Sigmoid colon (tissue), 6 donors: ENCODE measurements at regions not wholly inside any gene's neighbourhood (a gene's known extent, or its start where the extent isn't known, plus 50 kb on each side); places are given as distances from the start of the nearest gene placed in this dataset.

Experiments
- DNase-seq: peaks from one replicate; pipeline ENCODE4 v3.0.0-alpha.2; 2019
- H3K27ac ChIP-seq, 4 donors: fragments of 200-600 bp; sonication (generic); one replicate each; pipeline ENCODE4 v1.5.1; 2016 to 2019; ENCODE audit warnings: mild to moderate bottlenecking in 1 of 4
- H3K27me3 ChIP-seq, 3 donors: fragments of 200-600 bp; sonication (generic); one replicate each; pipeline ENCODE4 v1.5.1; 2019; ENCODE audit warnings: mild to moderate bottlenecking in 1 of 3
- H3K36me3 ChIP-seq, 4 donors: fragments of 200-600 bp; sonication (generic); one replicate each; pipeline ENCODE4 v1.5.1; 2016 to 2019
- H3K4me1 ChIP-seq, 4 donors: fragments of 200-600 bp; sonication (generic); one replicate each; pipeline ENCODE4 v1.5.1; 2017 to 2019
- H3K4me3 ChIP-seq, 4 donors: fragments of 200-600 bp; sonication (generic); one replicate each; pipeline ENCODE4 v1.5.1; 2017 to 2019; ENCODE audit warnings: mild to moderate bottlenecking in 2 of 4, moderate library complexity in 1 of 4
- H3K9me3 ChIP-seq, 4 donors: fragments of 200-600 bp in 3 of 4; sonication (generic) in 3 of 4; one replicate each; pipeline versions ENCODE4 v1.5.1 to v1.6.1; 2013 to 2019
- EP300 ChIP-seq, 4 donors: sonication (generic); formaldehyde crosslinking; IDR thresholded peaks; one replicate each; pipeline ENCODE4 v1.6.1; 2017; ENCODE audit warnings: antibody characterized with exemption in 4 of 4
- POLR2A ChIP-seq, 2 donors: fragments of 450-650 bp; IDR thresholded peaks; one replicate each; pipeline ENCODE4 v1.6.1; 2016; ENCODE audit warnings: antibody characterized with exemption in 2 of 2, mild to moderate bottlenecking in 2 of 2, moderate library complexity in 2 of 2
- POLR2AphosphoS5 ChIP-seq, 4 donors: sonication (generic); formaldehyde crosslinking; IDR thresholded peaks; one replicate each; pipeline ENCODE4 v1.6.1; 2017; ENCODE audit warnings: antibody characterized with exemption in 4 of 4
- WGBS, 2 donors: extraction: QIAGEN DNeasy Blood & Tissue Kit; methylation state at CpG; one replicate each; pipeline ENCODE4 v1.1.7; 2013; 5-methylcytosine and 5-hydroxymethylcytosine counted together
- intact Hi-C: fragments of 100-400 bp; cut with DNase I; formaldehyde crosslinking; loops from one replicate; pipeline ENCODE4 v1.15.1; 2023
- TF ChIP-seq, protein P1 (sequence below), 4 experiments: fragments of 450-650 bp in 3 of 4; fragments of 200-600 bp in 1 of 4; IDR thresholded peaks; one replicate each; pipeline ENCODE4 v1.5.1; 2016 to 2019; ENCODE audit warnings: antibody characterized with exemption in 4 of 4, mild to moderate bottlenecking in 3 of 4, moderate library complexity in 2 of 4
- donor health status: healthy with polysubstance abuse.
- donor health status: healthy.

GRCh38 chr1:218642033-218642948 is 297.2 kb downstream of the TGFB2 start:
- no peaks in the 10 kb centered on the region for H3K36me3 ChIP-seq
- intact Hi-C loops: no loop called here
- H3K27ac ChIP-seq: no peak overlapping the region
- H3K4me3 ChIP-seq: no peak overlapping the region
- H3K27me3 ChIP-seq: no peaks in the 10 kb centered on the region
- DNase-seq: no peak
- TF ChIP-seq POLR2AphosphoS5 (IDR thresholded peaks at IDR 0.05) (no peak), POLR2A (IDR thresholded peaks at IDR 0.05) (no peak), EP300 (IDR thresholded peaks at IDR 0.05) (no peak)
- TF ChIP-seq, protein P1, sequence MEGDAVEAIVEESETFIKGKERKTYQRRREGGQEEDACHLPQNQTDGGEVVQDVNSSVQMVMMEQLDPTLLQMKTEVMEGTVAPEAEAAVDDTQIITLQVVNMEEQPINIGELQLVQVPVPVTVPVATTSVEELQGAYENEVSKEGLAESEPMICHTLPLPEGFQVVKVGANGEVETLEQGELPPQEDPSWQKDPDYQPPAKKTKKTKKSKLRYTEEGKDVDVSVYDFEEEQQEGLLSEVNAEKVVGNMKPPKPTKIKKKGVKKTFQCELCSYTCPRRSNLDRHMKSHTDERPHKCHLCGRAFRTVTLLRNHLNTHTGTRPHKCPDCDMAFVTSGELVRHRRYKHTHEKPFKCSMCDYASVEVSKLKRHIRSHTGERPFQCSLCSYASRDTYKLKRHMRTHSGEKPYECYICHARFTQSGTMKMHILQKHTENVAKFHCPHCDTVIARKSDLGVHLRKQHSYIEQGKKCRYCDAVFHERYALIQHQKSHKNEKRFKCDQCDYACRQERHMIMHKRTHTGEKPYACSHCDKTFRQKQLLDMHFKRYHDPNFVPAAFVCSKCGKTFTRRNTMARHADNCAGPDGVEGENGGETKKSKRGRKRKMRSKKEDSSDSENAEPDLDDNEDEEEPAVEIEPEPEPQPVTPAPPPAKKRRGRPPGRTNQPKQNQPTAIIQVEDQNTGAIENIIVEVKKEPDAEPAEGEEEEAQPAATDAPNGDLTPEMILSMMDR (IDR thresholded peaks at IDR 0.05): no peak
- no peaks in the 10 kb centered on the region for H3K4me1 ChIP-seq
- no peaks in the 10 kb centered on the region for H3K9me3 ChIP-seq
- WGBS, 2 donors: 72 to 82% methylated on average over 5 of the region's 5 CpGs

DNA sequence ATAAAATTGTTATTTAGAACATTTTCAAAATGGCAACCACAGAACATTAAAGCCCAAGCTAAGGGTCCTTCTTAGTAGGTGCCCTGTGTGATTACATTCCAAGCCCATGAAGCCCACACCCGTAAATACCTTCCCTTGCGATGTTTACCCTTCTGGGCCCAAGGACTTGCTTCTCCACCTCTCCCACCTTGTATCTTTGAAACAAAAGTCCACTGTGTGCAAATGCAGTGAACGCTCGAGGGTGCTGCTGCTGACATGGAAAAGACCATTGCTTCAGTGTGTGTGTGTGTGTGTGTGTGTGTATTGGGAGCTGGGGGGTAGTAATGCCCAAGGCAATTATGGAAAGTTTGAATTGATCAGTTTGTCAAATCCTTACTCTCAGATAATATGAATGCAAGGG is 298.1 kb downstream of the TGFB2 start:
- Histone ChIP-seq H3K27me3 (no peaks in the 10 kb centered on the region), H3K27ac (no peak overlapping the region), H3K9me3 (no peaks in the 10 kb centered on the region), H3K4me1 (no peaks in the 10 kb centered on the region), H3K4me3 (no peak overlapping the region), H3K36me3 (no peaks in the 10 kb centered on the region)
- WGBS, 2 donors: 41 to 75% methylated on average over 4 of the region's 4 CpGs
- TF ChIP-seq POLR2AphosphoS5 (IDR thresholded peaks at IDR 0.05): no peak
- TF ChIP-seq, protein P1 (IDR thresholded peaks at IDR 0.05): no peak
- no peak for TF ChIP-seq POLR2A (IDR thresholded peaks at IDR 0.05)
- TF ChIP-seq EP300 (IDR thresholded peaks at IDR 0.05): no peak
- DNase-seq: no peak
- intact Hi-C loops: no loop called here

- no peaks in the 10 kb centered on the region for H3K27me3 ChIP-seq
- H3K4me3 ChIP-seq: no peak overlapping the region
- H3K9me3 ChIP-seq: no peaks in the 10 kb centered on the region
- DNase-seq: no peak
- 75 to 83% methylated on average over 2 of the region's 2 CpGs for WGBS, 2 donors
- no peaks in the 10 kb centered on the region for H3K36me3 ChIP-seq
- H3K27ac ChIP-seq: no peak overlapping the region
- H3K4me1 ChIP-seq: no peaks in the 10 kb centered on the region
- TF ChIP-seq, protein P1 (IDR thresholded peaks at IDR 0.05): no peak
- TF ChIP-seq EP300 (IDR thresholded peaks at IDR 0.05): no peak
- TF ChIP-seq POLR2A (IDR thresholded peaks at IDR 0.05): no peak
- TF ChIP-seq POLR2AphosphoS5 (IDR thresholded peaks at IDR 0.05): no peak
- intact Hi-C loops: no loop called here
Measured at GRCh38 chr1:218643926-218644325, 298.8 kb downstream of the TGFB2 start.

DNA sequence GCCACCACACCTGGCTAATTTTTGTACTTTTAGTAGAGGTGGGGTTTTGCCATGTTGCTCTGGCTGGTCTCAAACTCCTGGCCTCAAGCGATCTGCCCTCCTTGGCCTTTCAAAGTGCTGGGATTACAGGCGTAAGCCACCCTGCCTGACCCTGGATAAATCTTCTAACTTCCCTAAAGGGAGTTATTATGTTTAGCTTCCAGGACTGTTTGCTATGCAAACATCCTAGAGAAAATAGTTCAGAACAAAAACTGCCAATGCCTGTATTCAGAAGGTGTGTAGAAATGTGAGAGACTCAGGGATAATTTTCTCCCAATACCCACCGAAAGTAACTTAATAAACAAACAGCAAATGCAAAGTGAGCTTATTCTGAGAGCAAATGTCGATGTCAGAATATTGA is 301.2 kb downstream of the TGFB2 start:
- Histone ChIP-seq H3K27me3 (no peaks in the 10 kb centered on the region), H3K9me3 (no peaks in the 10 kb centered on the region), H3K4me1 (no peaks in the 10 kb centered on the region), H3K4me3 (no peak overlapping the region), H3K27ac (no peak overlapping the region), H3K36me3 (no peaks in the 10 kb centered on the region)
- intact Hi-C loops: no loop called here
- 22 to 67% methylated on average over 4 of the region's 4 CpGs for WGBS, 2 donors
- no peak for TF ChIP-seq POLR2AphosphoS5 (IDR thresholded peaks at IDR 0.05)
- TF ChIP-seq, protein P1 (IDR thresholded peaks at IDR 0.05): no peak
- no peak for TF ChIP-seq EP300 (IDR thresholded peaks at IDR 0.05)
- no peak for TF ChIP-seq POLR2A (IDR thresholded peaks at IDR 0.05)
- DNase-seq: no peak
